HG02981 (cell line): ENCODE measurements at regions not wholly inside any gene's neighbourhood (a gene's known extent, or its start where the extent isn't known, plus 50 kb on each side); places are given as distances from the start of the nearest gene placed in this dataset.
"Not testable (repeated sequence)": the region's sequence is repeated elsewhere in the genome, so short reads cannot be mapped to it uniquely, and the experiment has no call there.

ENCODE experiments used
- ATAC-seq: cut with Tn5 transposase; IDR thresholded peaks from one replicate; pipeline ENCODE4 v1.9.1; 2021; ENCODE audit warnings: mild to moderate bottlenecking, moderate library complexity; ENCODE audit not compliant: unreplicated experiment

GRCh38 chr4:122100508-122100907 is 51.6 kb upstream of the BLTP1 start:
- no peak for ATAC-seq

- no peak for ATAC-seq
Measured at GRCh38 chr4:122099896-122100295, 52.2 kb upstream of the BLTP1 start.

GRCh38 chr4:122091836-122092405 is 60.2 kb upstream of the BLTP1 start:
- no peak for ATAC-seq

GRCh38 chr4:122091397-122091796 is 60.7 kb upstream of the BLTP1 start:
- ATAC-seq, result no peak

- no peak for ATAC-seq
Measured at GRCh38 chr4:122090989-122091388, 61.1 kb upstream of the BLTP1 start.

GRCh38 chr4:122086338-122087065 is 65.6 kb upstream of the BLTP1 start:
- no peak for ATAC-seq

- no peak for ATAC-seq
Measured at GRCh38 chr4:122083989-122084388, 68.1 kb upstream of the BLTP1 start.

GRCh38 chr4:122083351-122083750 is 68.8 kb upstream of the BLTP1 start:
- no peak for ATAC-seq

GRCh38 chr4:122082661-122083060 is 69.5 kb upstream of the BLTP1 start:
- ATAC-seq, result no peak

- not testable (repeated sequence) for ATAC-seq
Measured at GRCh38 chr4:122077653-122078052, 74.5 kb upstream of the BLTP1 start.

GRCh38 chr4:122076835-122077234 is 75.3 kb upstream of the BLTP1 start:
- ATAC-seq, result not testable (repeated sequence)

GRCh38 chr4:122073615-122074014 is 78.5 kb upstream of the BLTP1 start:
- no peak for ATAC-seq

GRCh38 chr4:122065915-122066314 is 86.2 kb upstream of the BLTP1 start:
- no peak for ATAC-seq

- no peak for ATAC-seq
Measured at GRCh38 chr4:122065149-122065548, 87.0 kb upstream of the BLTP1 start.

GRCh38 chr4:122053186-122053585 is 98.9 kb upstream of the BLTP1 start:
- no peak for ATAC-seq

GRCh38 chr4:122052677-122053076 is 99.5 kb upstream of the BLTP1 start:
- ATAC-seq, result no peak

- no peak for ATAC-seq
Measured at GRCh38 chr4:122050841-122051240, 99.0 kb upstream of the TRPC3 start.

GRCh38 chr4:122047456-122048425 is 95.9 kb upstream of the TRPC3 start:
- no peak for ATAC-seq

- no peak for ATAC-seq
Measured at GRCh38 chr4:122046255-122046654, 94.4 kb upstream of the TRPC3 start.

GRCh38 chr4:122045533-122045932 is 93.7 kb upstream of the TRPC3 start:
- no peak for ATAC-seq

- ATAC-seq, result no peak
Measured at GRCh38 chr4:122044501-122044900, 92.6 kb upstream of the TRPC3 start.

- ATAC-seq, result no peak
Measured at GRCh38 chr4:122041312-122041711, 89.5 kb upstream of the TRPC3 start.
